ENCODE measurements at regions not wholly inside any gene's neighbourhood (a gene's known extent, or its start where the extent isn't known, plus 50 kb on each side); places are given as distances from the start of the nearest gene placed in this dataset.

GRCh38 chr3:168870892-168871291, 775.2 kb upstream of the GOLIM4 start:
- TF ChIP-seq CTCF (IDR thresholded peaks at IDR 0.05) (no peak), POLR2A (IDR thresholded peaks at IDR 0.05) (no peak)
